Activated B cell treated with CpG ODN at 0.5 μM for 24 hours (primary cell): ENCODE measurements at regions not wholly inside any gene's neighbourhood (a gene's known extent, or its start where the extent isn't known, plus 50 kb on each side); places are given as distances from the start of the nearest gene placed in this dataset.
"Not testable (repeated sequence)": the region's sequence is repeated elsewhere in the genome, so short reads cannot be mapped to it uniquely, and the experiment has no call there.

Experiments used
- ATAC-seq: fragments of 200-7000 bp; cut with Tn5 transposase; one replicate; pipeline ENCODE4 v1.10.0; 2021; ENCODE audit warnings: low read depth, mild to moderate bottlenecking, moderate library complexity
- CTCF ChIA-PET: fragments of 350-600 bp; sonication (Branson Sonifier 250); formaldehyde crosslinking; loops from one replicate; lab custom pipeline; 2021; ENCODE audit warnings: antibody characterized with exemption; lab: Charles Lee
- POLR2A ChIA-PET: fragments of 350-600 bp; sonication (Branson Sonifier 250); formaldehyde crosslinking; loops from one replicate; lab custom pipeline; 2021; ENCODE audit warnings: antibody characterized with exemption; lab: Charles Lee
- DNase-seq: peaks from one replicate; pipeline ENCODE4 v3.0.0; 2022
- H3K27ac Mint-ChIP-seq: one replicate; pipeline ENCODE4 v1.8.0; 2020; ENCODE audit warnings: mixed read lengths
- H3K27me3 Mint-ChIP-seq: one replicate; pipeline ENCODE4 v1.8.0; 2021; ENCODE audit warnings: mixed read lengths
- H3K36me3 Mint-ChIP-seq: one replicate; pipeline ENCODE4 v1.8.0; 2021; ENCODE audit warnings: low read depth, mixed read lengths
- H3K4me1 Mint-ChIP-seq: one replicate; pipeline ENCODE4 v1.8.0; 2021; ENCODE audit warnings: mixed read lengths
- H3K4me3 Mint-ChIP-seq: one replicate; pipeline ENCODE4 v1.8.0; 2020; ENCODE audit warnings: mild to moderate bottlenecking, mixed read lengths
- H3K9me3 Mint-ChIP-seq: one replicate; pipeline ENCODE4 v1.8.0; 2020; ENCODE audit warnings: mixed read lengths
- CTCF ChIP-seq: fragments of 200-600 bp; IDR thresholded peaks from one replicate; pipeline ENCODE4 v1.8.0; 2022; ENCODE audit warnings: antibody characterized with exemption, mild to moderate bottlenecking
- intact Hi-C: fragments of 100-400 bp; cut with micrococcal nuclease; formaldehyde crosslinking; loops from one replicate; pipeline ENCODE4 v1.15.1; 2024

DNA sequence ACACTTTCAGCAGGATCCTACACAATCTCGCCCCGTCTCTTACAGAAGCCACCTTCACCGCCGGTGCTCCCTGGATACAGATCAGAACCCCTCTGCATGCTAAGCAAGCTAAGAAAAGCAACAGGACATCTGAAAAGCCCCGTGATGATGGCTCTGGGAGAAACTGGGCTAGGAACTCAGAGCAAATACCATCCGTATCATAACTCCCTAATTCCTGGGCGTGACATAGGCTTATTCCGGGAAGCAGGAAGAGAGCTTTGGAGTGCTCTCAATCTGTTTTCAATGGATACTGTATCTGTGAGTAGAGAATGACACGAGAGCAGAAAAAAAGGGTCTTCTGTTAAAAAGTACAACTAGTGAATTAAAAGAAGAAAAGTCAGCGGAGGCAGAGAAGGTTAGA, 121.6 kb downstream of the SPP2 start:
- TF ChIP-seq CTCF, result no peak
- no peak overlapping the region for H3K27ac Mint-ChIP-seq
- POLR2A ChIA-PET, result no interaction called here
- CTCF ChIA-PET, result no interaction called here
- H3K27me3 Mint-ChIP-seq, result peaks cover 9% of the 10 kb centered on the region
- intact Hi-C loops, result no loop called here
- no peak for ATAC-seq
- no peak overlapping the region for H3K4me3 Mint-ChIP-seq
- H3K9me3 Mint-ChIP-seq, result no peaks in the 10 kb centered on the region
- no peak for DNase-seq
- no peaks in the 10 kb centered on the region for H3K36me3 Mint-ChIP-seq
- peaks cover 1% of the 10 kb centered on the region for H3K4me1 Mint-ChIP-seq

DNA sequence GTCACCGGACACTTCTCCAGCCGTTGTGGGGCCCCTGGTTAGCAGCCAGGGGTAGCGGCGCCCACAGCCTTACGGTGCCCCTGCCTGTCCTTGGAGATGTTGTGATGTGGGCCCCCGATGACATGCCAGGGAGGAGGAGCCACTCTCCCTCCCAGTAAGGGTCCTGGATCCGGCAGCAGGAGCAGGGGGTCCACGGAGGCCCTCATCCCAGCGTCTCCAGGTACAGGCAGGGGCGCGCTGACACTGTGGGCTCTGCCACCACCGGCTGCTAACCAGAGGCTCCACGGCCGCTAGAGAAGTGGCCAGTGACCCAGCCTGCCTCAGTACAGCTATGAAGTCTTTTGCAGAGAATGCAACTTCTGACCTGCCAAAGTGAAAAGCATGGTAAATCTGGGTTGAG, 121.2 kb downstream of the SPP2 start:
- no peak overlapping the region for H3K27ac Mint-ChIP-seq
- no peak for TF ChIP-seq CTCF
- ChIA-PET CTCF (no interaction called here), POLR2A (no interaction called here)
- peaks cover 5% of the 10 kb centered on the region for H3K4me1 Mint-ChIP-seq
- no peak for DNase-seq
- intact Hi-C loops, result no loop called here
- H3K4me3 Mint-ChIP-seq, result no peak overlapping the region
- no peaks in the 10 kb centered on the region for H3K9me3 Mint-ChIP-seq
- no peak for ATAC-seq
- no peaks in the 10 kb centered on the region for H3K36me3 Mint-ChIP-seq
- peaks cover 9% of the 10 kb centered on the region for H3K27me3 Mint-ChIP-seq

- H3K4me1 Mint-ChIP-seq, result peaks cover 25% of the 10 kb centered on the region
- TF ChIP-seq CTCF, result no peak
- CTCF ChIA-PET, result no interaction called here
- H3K9me3 Mint-ChIP-seq, result no peaks in the 10 kb centered on the region
- ATAC-seq, result no peak
- H3K27me3 Mint-ChIP-seq, result peaks cover 6% of the 10 kb centered on the region
- H3K27ac Mint-ChIP-seq, result no peak overlapping the region
- POLR2A ChIA-PET, result interaction anchor here (0.6 to 0.7 kb wide), 2 partner anchors 9 to 64 kb away, joined by 4 to 8 read pairs; no protein-coding TSS in a partner anchor
- intact Hi-C loops, result no loop called here
- H3K36me3 Mint-ChIP-seq, result no peaks in the 10 kb centered on the region
- H3K4me3 Mint-ChIP-seq, result no peak overlapping the region
- no peak for DNase-seq
Measured at GRCh38 chr2:234169674-234170073, 119.2 kb downstream of the SPP2 start.

DNA sequence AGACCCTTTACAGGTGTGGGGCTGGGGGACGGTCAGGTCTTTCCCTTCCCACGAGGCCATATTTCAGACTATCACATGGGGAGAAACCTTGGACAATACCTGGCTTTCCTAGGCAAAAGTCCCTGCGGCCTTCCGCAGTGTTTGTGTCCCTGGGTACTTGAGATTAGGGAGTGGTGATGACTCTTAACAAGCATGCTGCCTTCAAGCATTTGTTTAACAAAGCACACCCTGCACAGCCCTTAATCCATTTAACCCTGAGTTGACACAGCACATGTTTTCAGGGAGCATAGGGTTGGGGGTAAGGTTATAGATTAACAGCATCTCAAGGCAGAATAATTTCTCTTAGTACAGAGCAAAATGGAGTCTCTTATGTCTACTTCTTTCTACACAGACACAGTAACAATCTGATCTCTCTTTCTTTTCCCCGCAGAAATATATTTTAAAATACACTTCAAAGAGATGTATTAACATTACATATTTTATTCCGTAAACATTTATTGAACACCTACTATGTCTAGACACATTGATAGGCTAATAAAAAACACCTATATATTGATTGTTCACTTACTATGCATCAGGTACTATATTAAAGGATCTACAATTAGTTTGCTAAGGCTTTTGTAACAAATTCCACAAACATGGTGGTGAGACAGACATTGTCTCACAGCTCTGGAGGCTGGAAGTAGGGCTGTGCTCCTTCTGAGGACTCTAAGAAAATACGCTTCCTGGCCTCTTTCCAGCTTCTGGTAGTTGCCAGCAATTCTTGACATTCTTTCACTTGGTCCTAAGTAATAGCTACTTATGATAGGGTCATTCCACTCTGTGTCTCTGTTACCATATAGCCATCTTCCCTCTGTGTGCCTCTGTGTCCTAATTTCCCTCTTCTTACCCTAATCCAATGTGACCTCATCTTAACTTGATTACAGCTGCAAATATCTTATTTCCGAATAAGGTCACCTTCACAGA, 118.4 kb downstream of the SPP2 start:
- CTCF ChIA-PET, POLR2A ChIA-PET, H3K27ac Mint-ChIP-seq, H3K36me3 Mint-ChIP-seq, H3K27me3 Mint-ChIP-seq, intact Hi-C loops, H3K4me3 Mint-ChIP-seq, ATAC-seq, DNase-seq, H3K9me3 Mint-ChIP-seq: not testable (repeated sequence)
- H3K4me1 Mint-ChIP-seq, result peaks cover 33% of the 10 kb centered on the region

DNA sequence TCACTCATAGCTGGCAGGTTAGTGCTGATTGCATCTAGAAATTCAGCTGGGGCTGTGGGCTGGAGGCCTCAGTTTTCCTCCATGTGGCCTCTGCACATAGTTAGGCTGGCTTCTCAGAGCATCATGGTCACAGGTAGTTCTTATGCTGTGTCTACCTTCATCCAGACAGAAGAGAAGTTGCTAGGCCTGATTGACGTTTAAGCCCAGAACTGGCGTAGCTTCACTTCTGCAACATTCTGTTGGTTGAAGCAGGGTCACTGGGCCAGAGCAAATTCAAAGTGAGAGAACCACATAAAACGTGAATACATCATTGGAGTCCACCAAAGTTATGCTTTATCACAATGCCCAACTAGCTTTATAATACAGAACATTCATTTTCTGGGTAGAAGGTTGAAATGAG, 116.0 kb downstream of the SPP2 start:
- no peaks in the 10 kb centered on the region for H3K36me3 Mint-ChIP-seq
- H3K27me3 Mint-ChIP-seq, result peaks cover 6% of the 10 kb centered on the region
- H3K27ac Mint-ChIP-seq, result no peak overlapping the region
- intact Hi-C loops, result no loop called here
- no peak for DNase-seq
- ATAC-seq, result no peak
- no peaks in the 10 kb centered on the region for H3K9me3 Mint-ChIP-seq
- POLR2A ChIA-PET, result no interaction called here
- H3K4me3 Mint-ChIP-seq, result peak overlapping the region; percentile 16
- CTCF ChIA-PET, result interaction anchor here (1.1 to 3.3 kb wide), 2 partner anchors 31 to 122 kb away, joined by 3 to 16 read pairs; no protein-coding TSS in a partner anchor
- peaks cover 48% of the 10 kb centered on the region for H3K4me1 Mint-ChIP-seq
- no peak for TF ChIP-seq CTCF
